Activated CD8-positive, alpha-beta memory T cell treated with anti-CD3 and anti-CD28 coated beads, Interleukin-2, amount 10 ng/mL, durations not matched to agents 7 days and 5 days (primary cell): ENCODE measurements at regions not wholly inside any gene's neighbourhood (a gene's known extent, or its start where the extent isn't known, plus 50 kb on each side); places are given as distances from the start of the nearest gene placed in this dataset.
"Not testable (repeated sequence)": the region's sequence is repeated elsewhere in the genome, so short reads cannot be mapped to it uniquely, and the experiment has no call there.

Experiments used
- ATAC-seq: fragments of 150-1000 bp; cut with Tn5 transposase; one replicate; pipeline ENCODE4 v1.10.0; 2021; ENCODE audit warnings: moderate library complexity
- CTCF ChIA-PET: fragments of 350-600 bp; sonication (Branson Sonifier 250); formaldehyde crosslinking; loops from one replicate; lab custom pipeline; 2021; ENCODE audit warnings: antibody characterized with exemption; lab: Charles Lee
- DNase-seq: peaks from one replicate; pipeline ENCODE4 v3.0.0-alpha.2; 2020
- H3K27ac Mint-ChIP-seq: one replicate; pipeline ENCODE4 v1.8.0; 2021; ENCODE audit warnings: mild to moderate bottlenecking, mixed read lengths
- H3K27me3 Mint-ChIP-seq: one replicate; pipeline ENCODE4 v1.8.0; 2021; ENCODE audit warnings: mixed read lengths
- H3K36me3 Mint-ChIP-seq: one replicate; pipeline ENCODE4 v1.8.0; 2021; ENCODE audit warnings: mild to moderate bottlenecking, mixed read lengths
- H3K4me1 Mint-ChIP-seq: one replicate; pipeline ENCODE4 v1.8.0; 2021; ENCODE audit warnings: mixed read lengths
- H3K4me3 Mint-ChIP-seq: one replicate; pipeline ENCODE4 v1.8.0; 2021; ENCODE audit warnings: mild to moderate bottlenecking, moderate library complexity, mixed read lengths
- H3K9me3 Mint-ChIP-seq: one replicate; pipeline ENCODE4 v1.8.0; 2022; ENCODE audit warnings: low read depth, mixed read lengths

GRCh38 chr2:133624551-133624950 is 56.3 kb upstream of the NCKAP5 start:
- DNase-seq = no peak
- Mint-ChIP-seq H3K9me3 (no peaks in the 10 kb centered on the region), H3K4me3 (no peak overlapping the region), H3K27me3 (no peaks in the 10 kb centered on the region), H3K27ac (no peak overlapping the region), H3K4me1 (no peaks in the 10 kb centered on the region), H3K36me3 (no peaks in the 10 kb centered on the region)
- ATAC-seq = no peak
- CTCF ChIA-PET = no interaction called here

- CTCF ChIA-PET = no interaction called here
- DNase-seq (no peak), ATAC-seq (no peak)
- H3K4me3 Mint-ChIP-seq = no peak overlapping the region
- no peaks in the 10 kb centered on the region for H3K27me3 Mint-ChIP-seq
- no peaks in the 10 kb centered on the region for H3K4me1 Mint-ChIP-seq
- H3K36me3 Mint-ChIP-seq = no peaks in the 10 kb centered on the region
- no peaks in the 10 kb centered on the region for H3K9me3 Mint-ChIP-seq
- no peak overlapping the region for H3K27ac Mint-ChIP-seq
Measured at GRCh38 chr2:133627741-133628140, 59.5 kb upstream of the NCKAP5 start.

- Mint-ChIP-seq H3K4me3 (no peak overlapping the region), H3K9me3 (no peaks in the 10 kb centered on the region), H3K27me3 (no peaks in the 10 kb centered on the region), H3K27ac (no peak overlapping the region), H3K4me1 (no peaks in the 10 kb centered on the region), H3K36me3 (no peaks in the 10 kb centered on the region)
- ATAC-seq (no peak), DNase-seq (no peak)
- CTCF ChIA-PET = no interaction called here
Measured at GRCh38 chr2:133633309-133633708, 65.0 kb upstream of the NCKAP5 start.

- ATAC-seq (no peak), DNase-seq (no peak)
- no peaks in the 10 kb centered on the region for H3K4me1 Mint-ChIP-seq
- no peak overlapping the region for H3K4me3 Mint-ChIP-seq
- CTCF ChIA-PET = no interaction called here
- H3K27me3 Mint-ChIP-seq = no peaks in the 10 kb centered on the region
- H3K9me3 Mint-ChIP-seq = no peaks in the 10 kb centered on the region
- H3K27ac Mint-ChIP-seq = no peak overlapping the region
- no peaks in the 10 kb centered on the region for H3K36me3 Mint-ChIP-seq
Measured at GRCh38 chr2:133633881-133634409, 65.7 kb upstream of the NCKAP5 start.

GRCh38 chr2:133635131-133635530 is 66.9 kb upstream of the NCKAP5 start:
- Mint-ChIP-seq H3K27ac (no peak overlapping the region), H3K4me3 (no peak overlapping the region), H3K9me3 (no peaks in the 10 kb centered on the region), H3K36me3 (no peaks in the 10 kb centered on the region), H3K27me3 (no peaks in the 10 kb centered on the region), H3K4me1 (no peaks in the 10 kb centered on the region)
- DNase-seq (no peak), ATAC-seq (no peak)
- CTCF ChIA-PET = no interaction called here

- H3K27ac Mint-ChIP-seq = no peak overlapping the region
- H3K4me3 Mint-ChIP-seq = no peak overlapping the region
- CTCF ChIA-PET = no interaction called here
- no peaks in the 10 kb centered on the region for H3K27me3 Mint-ChIP-seq
- no peaks in the 10 kb centered on the region for H3K4me1 Mint-ChIP-seq
- H3K36me3 Mint-ChIP-seq = no peaks in the 10 kb centered on the region
- no peaks in the 10 kb centered on the region for H3K9me3 Mint-ChIP-seq
- DNase-seq (no peak), ATAC-seq (no peak)
Measured at GRCh38 chr2:133636287-133636686, 68.0 kb upstream of the NCKAP5 start.

GRCh38 chr2:133640103-133640502 is 71.8 kb upstream of the NCKAP5 start:
- CTCF ChIA-PET = no interaction called here
- Mint-ChIP-seq H3K27me3 (no peaks in the 10 kb centered on the region), H3K36me3 (no peaks in the 10 kb centered on the region), H3K4me3 (no peak overlapping the region), H3K4me1 (no peaks in the 10 kb centered on the region), H3K9me3 (no peaks in the 10 kb centered on the region), H3K27ac (no peak overlapping the region)
- no peak for DNase-seq
- no peak for ATAC-seq

- H3K36me3 Mint-ChIP-seq = no peaks in the 10 kb centered on the region
- H3K27me3 Mint-ChIP-seq = no peaks in the 10 kb centered on the region
- CTCF ChIA-PET = no interaction called here
- no peak for ATAC-seq
- H3K4me1 Mint-ChIP-seq = no peaks in the 10 kb centered on the region
- H3K9me3 Mint-ChIP-seq = no peaks in the 10 kb centered on the region
- no peak for DNase-seq
- H3K27ac Mint-ChIP-seq = no peak overlapping the region
- H3K4me3 Mint-ChIP-seq = no peak overlapping the region
Measured at GRCh38 chr2:133641497-133641896, 73.2 kb upstream of the NCKAP5 start.

- Mint-ChIP-seq H3K4me3 (no peak overlapping the region), H3K36me3 (no peaks in the 10 kb centered on the region), H3K4me1 (no peaks in the 10 kb centered on the region), H3K27me3 (no peaks in the 10 kb centered on the region), H3K27ac (no peak overlapping the region), H3K9me3 (no peaks in the 10 kb centered on the region)
- CTCF ChIA-PET = no interaction called here
- no peak for DNase-seq
- no peak for ATAC-seq
Measured at GRCh38 chr2:133641942-133642725, 73.9 kb upstream of the NCKAP5 start.

- ATAC-seq (no peak), DNase-seq (no peak)
- Mint-ChIP-seq H3K9me3 (no peaks in the 10 kb centered on the region), H3K4me3 (no peak overlapping the region), H3K27me3 (no peaks in the 10 kb centered on the region), H3K4me1 (no peaks in the 10 kb centered on the region), H3K27ac (no peak overlapping the region), H3K36me3 (no peaks in the 10 kb centered on the region)
- CTCF ChIA-PET = no interaction called here
Measured at GRCh38 chr2:133642791-133643191, 74.5 kb upstream of the NCKAP5 start.

- H3K36me3 Mint-ChIP-seq = no peaks in the 10 kb centered on the region
- DNase-seq (no peak), ATAC-seq (no peak)
- H3K27me3 Mint-ChIP-seq = no peaks in the 10 kb centered on the region
- H3K4me1 Mint-ChIP-seq = no peaks in the 10 kb centered on the region
- no peaks in the 10 kb centered on the region for H3K9me3 Mint-ChIP-seq
- no peak overlapping the region for H3K27ac Mint-ChIP-seq
- CTCF ChIA-PET = no interaction called here
- H3K4me3 Mint-ChIP-seq = no peak overlapping the region
Measured at GRCh38 chr2:133643863-133644262, 75.6 kb upstream of the NCKAP5 start.

GRCh38 chr2:133644846-133645245 is 76.6 kb upstream of the NCKAP5 start:
- H3K27ac Mint-ChIP-seq = no peak overlapping the region
- H3K36me3 Mint-ChIP-seq = no peaks in the 10 kb centered on the region
- DNase-seq = no peak
- no peak overlapping the region for H3K4me3 Mint-ChIP-seq
- H3K4me1 Mint-ChIP-seq = no peaks in the 10 kb centered on the region
- no peaks in the 10 kb centered on the region for H3K9me3 Mint-ChIP-seq
- CTCF ChIA-PET = no interaction called here
- no peak for ATAC-seq
- H3K27me3 Mint-ChIP-seq = no peaks in the 10 kb centered on the region

- DNase-seq, ATAC-seq, CTCF ChIA-PET, H3K27me3 Mint-ChIP-seq, H3K27ac Mint-ChIP-seq, H3K4me3 Mint-ChIP-seq, H3K9me3 Mint-ChIP-seq, H3K4me1 Mint-ChIP-seq, H3K36me3 Mint-ChIP-seq: not testable (repeated sequence)
Measured at GRCh38 chr2:133647386-133647785, 79.1 kb upstream of the NCKAP5 start.

GRCh38 chr2:133651861-133652260 is 83.6 kb upstream of the NCKAP5 start:
- Mint-ChIP-seq H3K9me3 (no peaks in the 10 kb centered on the region), H3K27me3 (no peaks in the 10 kb centered on the region), H3K36me3 (no peaks in the 10 kb centered on the region), H3K27ac (no peak overlapping the region), H3K4me3 (no peak overlapping the region), H3K4me1 (no peaks in the 10 kb centered on the region)
- CTCF ChIA-PET = no interaction called here
- DNase-seq (no peak), ATAC-seq (no peak)
